Prostate gland (tissue), 2 donors: ENCODE measurements at regions not wholly inside any gene's neighbourhood (a gene's known extent, or its start where the extent isn't known, plus 50 kb on each side); places are given as distances from the start of the nearest gene placed in this dataset.

Experiments used
- POLR2A ChIP-seq: fragments of 450-650 bp; IDR thresholded peaks from one replicate; pipeline ENCODE4 v1.6.1; 2016; ENCODE audit warnings: antibody characterized with exemption, mild to moderate bottlenecking
- POLR2AphosphoS5 ChIP-seq: sonication (generic); formaldehyde crosslinking; IDR thresholded peaks from one replicate; pipeline ENCODE4 v1.6.1; 2017; ENCODE audit warnings: antibody characterized with exemption
- TF ChIP-seq, protein P1 (sequence below), 4 experiments: fragments of 200-600 bp in 2 of 4; fragments of 450-650 bp in 2 of 4; sonication (generic) in 2 of 4; IDR thresholded peaks; 1 replicate in 3 of 4; 2 replicates in 1 of 4; pipeline ENCODE4 v1.5.1; 2016 to 2019; ENCODE audit warnings: antibody characterized with exemption in 4 of 4, mild to moderate bottlenecking in 2 of 4, moderate library complexity in 2 of 4

- TF ChIP-seq, protein P1, sequence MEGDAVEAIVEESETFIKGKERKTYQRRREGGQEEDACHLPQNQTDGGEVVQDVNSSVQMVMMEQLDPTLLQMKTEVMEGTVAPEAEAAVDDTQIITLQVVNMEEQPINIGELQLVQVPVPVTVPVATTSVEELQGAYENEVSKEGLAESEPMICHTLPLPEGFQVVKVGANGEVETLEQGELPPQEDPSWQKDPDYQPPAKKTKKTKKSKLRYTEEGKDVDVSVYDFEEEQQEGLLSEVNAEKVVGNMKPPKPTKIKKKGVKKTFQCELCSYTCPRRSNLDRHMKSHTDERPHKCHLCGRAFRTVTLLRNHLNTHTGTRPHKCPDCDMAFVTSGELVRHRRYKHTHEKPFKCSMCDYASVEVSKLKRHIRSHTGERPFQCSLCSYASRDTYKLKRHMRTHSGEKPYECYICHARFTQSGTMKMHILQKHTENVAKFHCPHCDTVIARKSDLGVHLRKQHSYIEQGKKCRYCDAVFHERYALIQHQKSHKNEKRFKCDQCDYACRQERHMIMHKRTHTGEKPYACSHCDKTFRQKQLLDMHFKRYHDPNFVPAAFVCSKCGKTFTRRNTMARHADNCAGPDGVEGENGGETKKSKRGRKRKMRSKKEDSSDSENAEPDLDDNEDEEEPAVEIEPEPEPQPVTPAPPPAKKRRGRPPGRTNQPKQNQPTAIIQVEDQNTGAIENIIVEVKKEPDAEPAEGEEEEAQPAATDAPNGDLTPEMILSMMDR (IDR thresholded peaks at IDR 0.05): no peak
- TF ChIP-seq POLR2AphosphoS5: no peak
- no peak for TF ChIP-seq POLR2A
These were observed 56.7 kb upstream of the SCAF4 start for GRCh38 chr21:31788581-31788980.
